RWPE2 (cell line): ENCODE measurements at regions not wholly inside any gene's neighbourhood (a gene's known extent, or its start where the extent isn't known, plus 50 kb on each side); places are given as distances from the start of the nearest gene placed in this dataset.

Experiments
- ATAC-seq: fragments of 200-7000 bp; cut with Tn5 transposase; 3 replicates; pipeline ENCODE4 v1.9.1; 2021; ENCODE audit warnings: low read depth
- DNase-seq: peaks from one replicate; pipeline ENCODE4 v3.0.0-alpha.2; 2020; ENCODE audit warnings: low spot score
- H3K27ac ChIP-seq: fragments of 450-650 bp; 2 replicates; pipeline ENCODE4 v1.5.1; 2017; ENCODE audit warnings: mild to moderate bottlenecking; ENCODE audit not compliant: poor library complexity, severe bottlenecking
- H3K27me3 ChIP-seq: fragments of 250-450 bp; sonication (Bioruptor Pico); 2 replicates; pipeline ENCODE4 v1.5.1; 2021; ENCODE audit warnings: mild to moderate bottlenecking, moderate library complexity; ENCODE audit not compliant: insufficient read depth, poor library complexity, severe bottlenecking
- H3K36me3 ChIP-seq: fragments of 250-450 bp; sonication (Bioruptor Pico); 2 replicates; pipeline ENCODE4 v1.5.1; 2020; ENCODE audit warnings: low read depth, mild to moderate bottlenecking, moderate library complexity
- H3K4me1 ChIP-seq: fragments of 250-450 bp; sonication (Bioruptor Pico); 2 replicates; pipeline ENCODE4 v1.5.1; 2021; ENCODE audit warnings: mild to moderate bottlenecking, moderate library complexity; ENCODE audit not compliant: insufficient read depth, poor library complexity, severe bottlenecking
- H3K4me3 ChIP-seq: fragments of 250-450 bp; sonication (Bioruptor Pico); 2 replicates; pipeline ENCODE4 v1.5.1; 2021; ENCODE audit warnings: mild to moderate bottlenecking, moderate library complexity; ENCODE audit not compliant: severe bottlenecking
- H3K9me3 ChIP-seq: fragments of 250-450 bp; sonication (Bioruptor Pico); 2 replicates; pipeline ENCODE4 v1.5.1; 2021; ENCODE audit warnings: mild to moderate bottlenecking, moderate library complexity; ENCODE audit not compliant: severe bottlenecking
- TF ChIP-seq, protein P1 (sequence below): fragments of 450-650 bp; IDR thresholded peaks from one replicate; pipeline ENCODE4 v1.5.1; 2017; ENCODE audit warnings: mild to moderate bottlenecking, moderate library complexity; ENCODE audit not compliant: poor library complexity, severe bottlenecking

DNA sequence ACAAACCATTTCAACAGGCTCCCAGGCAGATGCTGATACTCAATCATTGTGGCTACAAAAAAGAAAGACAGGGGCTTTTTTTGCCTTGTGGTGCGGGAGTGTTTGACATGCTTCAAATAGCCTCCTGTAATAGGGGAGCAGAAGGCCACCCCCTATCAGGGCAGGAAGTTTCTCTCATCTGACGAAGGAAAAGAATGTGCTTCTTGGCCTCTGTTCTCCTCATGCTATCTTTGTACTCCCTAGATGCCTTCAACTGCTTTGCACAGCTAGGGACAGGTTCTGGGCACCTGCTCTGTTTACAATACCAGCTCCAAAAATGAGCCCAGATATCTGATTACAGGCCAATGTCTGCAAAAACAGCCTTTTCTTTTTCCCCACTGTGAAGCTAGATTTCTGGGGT, 391.1 kb downstream of the STIM2 start:
- Histone ChIP-seq H3K4me1 (no peaks in the 10 kb centered on the region), H3K9me3 (no peaks in the 10 kb centered on the region), H3K27me3 (no peaks in the 10 kb centered on the region), H3K36me3 (no peaks in the 10 kb centered on the region), H3K4me3 (no peak overlapping the region), H3K27ac (no peak overlapping the region)
- TF ChIP-seq, protein P1, sequence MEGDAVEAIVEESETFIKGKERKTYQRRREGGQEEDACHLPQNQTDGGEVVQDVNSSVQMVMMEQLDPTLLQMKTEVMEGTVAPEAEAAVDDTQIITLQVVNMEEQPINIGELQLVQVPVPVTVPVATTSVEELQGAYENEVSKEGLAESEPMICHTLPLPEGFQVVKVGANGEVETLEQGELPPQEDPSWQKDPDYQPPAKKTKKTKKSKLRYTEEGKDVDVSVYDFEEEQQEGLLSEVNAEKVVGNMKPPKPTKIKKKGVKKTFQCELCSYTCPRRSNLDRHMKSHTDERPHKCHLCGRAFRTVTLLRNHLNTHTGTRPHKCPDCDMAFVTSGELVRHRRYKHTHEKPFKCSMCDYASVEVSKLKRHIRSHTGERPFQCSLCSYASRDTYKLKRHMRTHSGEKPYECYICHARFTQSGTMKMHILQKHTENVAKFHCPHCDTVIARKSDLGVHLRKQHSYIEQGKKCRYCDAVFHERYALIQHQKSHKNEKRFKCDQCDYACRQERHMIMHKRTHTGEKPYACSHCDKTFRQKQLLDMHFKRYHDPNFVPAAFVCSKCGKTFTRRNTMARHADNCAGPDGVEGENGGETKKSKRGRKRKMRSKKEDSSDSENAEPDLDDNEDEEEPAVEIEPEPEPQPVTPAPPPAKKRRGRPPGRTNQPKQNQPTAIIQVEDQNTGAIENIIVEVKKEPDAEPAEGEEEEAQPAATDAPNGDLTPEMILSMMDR, result no peak
- ATAC-seq (no peak), DNase-seq (no peak)

DNA sequence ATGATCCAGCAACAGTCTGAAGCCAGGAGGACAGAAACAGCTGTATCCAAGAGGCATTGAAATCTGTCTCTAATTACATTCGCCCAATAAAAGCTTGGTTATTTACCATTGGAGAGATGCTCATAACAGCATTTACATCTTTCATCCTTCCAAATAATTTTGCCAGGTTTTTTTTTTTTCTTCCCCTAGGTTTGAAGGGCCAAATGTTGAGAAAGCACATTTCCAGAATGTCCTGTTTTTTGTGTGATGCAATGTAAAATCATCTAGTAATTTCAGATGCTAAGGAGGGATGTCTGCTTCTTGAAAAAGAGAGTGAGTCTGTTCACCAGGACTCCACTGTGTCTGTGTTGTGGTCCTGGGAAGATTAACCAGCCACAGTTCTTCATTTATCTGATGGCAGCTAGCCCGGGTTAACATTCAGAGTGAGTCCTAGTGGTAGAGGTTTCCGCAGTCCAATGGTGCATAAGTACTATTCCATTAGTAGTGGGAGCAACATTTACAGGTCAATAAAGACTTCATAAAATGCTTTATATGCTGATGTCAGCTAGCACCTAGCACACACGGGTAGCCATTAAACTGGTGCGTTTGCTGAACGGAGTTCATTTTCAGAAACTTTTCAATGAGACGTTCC, 406.8 kb downstream of the STIM2 start:
- no peak overlapping the region for H3K27ac ChIP-seq
- DNase-seq (no peak), ATAC-seq (no peak)
- no peak overlapping the region for H3K4me3 ChIP-seq
- no peaks in the 10 kb centered on the region for H3K9me3 ChIP-seq
- no peaks in the 10 kb centered on the region for H3K27me3 ChIP-seq
- no peaks in the 10 kb centered on the region for H3K36me3 ChIP-seq
- TF ChIP-seq, protein P1, result no peak
- no peaks in the 10 kb centered on the region for H3K4me1 ChIP-seq

DNA sequence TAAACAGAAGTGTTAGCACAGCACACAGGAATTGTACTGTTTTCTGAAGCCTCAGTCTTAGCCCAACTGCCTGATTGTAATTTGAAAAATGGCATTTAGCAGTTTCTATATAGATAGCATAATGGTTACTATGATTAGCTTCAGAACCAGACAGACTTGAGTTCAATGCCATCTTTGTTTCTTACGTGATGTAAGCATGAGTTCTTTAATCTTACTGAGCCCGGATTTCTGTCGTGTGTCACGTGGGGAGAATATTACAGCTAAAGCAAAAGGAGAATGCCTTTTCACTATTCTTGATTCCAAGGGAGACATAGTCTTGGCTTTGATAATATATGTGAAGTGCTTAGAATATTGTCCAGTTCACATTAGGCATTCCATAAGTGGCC, 407.3 kb downstream of the STIM2 start:
- H3K4me1 ChIP-seq, result no peaks in the 10 kb centered on the region
- TF ChIP-seq, protein P1, result no peak
- ATAC-seq (no peak), DNase-seq (no peak)
- H3K4me3 ChIP-seq, result no peak overlapping the region
- no peak overlapping the region for H3K27ac ChIP-seq
- no peaks in the 10 kb centered on the region for H3K27me3 ChIP-seq
- H3K36me3 ChIP-seq, result no peaks in the 10 kb centered on the region
- H3K9me3 ChIP-seq, result no peaks in the 10 kb centered on the region

DNA sequence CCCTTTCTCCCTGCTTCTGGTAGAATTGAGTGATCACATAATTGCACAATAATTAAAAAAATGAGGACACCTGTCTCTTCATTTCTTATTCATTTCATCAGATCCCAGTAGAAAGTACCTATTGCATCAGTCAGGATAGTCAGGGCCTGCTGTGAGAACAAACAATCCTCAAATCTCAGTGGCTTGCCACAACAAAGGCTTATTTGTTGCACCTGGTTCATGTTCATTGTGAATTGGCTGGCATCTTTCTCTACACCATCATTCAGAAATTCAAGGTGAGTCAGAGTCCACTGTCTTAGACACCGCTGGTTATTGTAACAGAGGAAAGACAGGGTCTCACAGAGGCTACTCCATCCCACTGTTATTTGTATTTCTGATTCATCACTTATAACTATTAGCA, 409.8 kb downstream of the STIM2 start:
- Histone ChIP-seq H3K27me3 (no peaks in the 10 kb centered on the region), H3K27ac (no peak overlapping the region), H3K36me3 (no peaks in the 10 kb centered on the region), H3K4me3 (no peak overlapping the region), H3K4me1 (no peaks in the 10 kb centered on the region), H3K9me3 (no peaks in the 10 kb centered on the region)
- DNase-seq (no peak), ATAC-seq (peak; percentile 86)
- TF ChIP-seq, protein P1, result no peak

DNA sequence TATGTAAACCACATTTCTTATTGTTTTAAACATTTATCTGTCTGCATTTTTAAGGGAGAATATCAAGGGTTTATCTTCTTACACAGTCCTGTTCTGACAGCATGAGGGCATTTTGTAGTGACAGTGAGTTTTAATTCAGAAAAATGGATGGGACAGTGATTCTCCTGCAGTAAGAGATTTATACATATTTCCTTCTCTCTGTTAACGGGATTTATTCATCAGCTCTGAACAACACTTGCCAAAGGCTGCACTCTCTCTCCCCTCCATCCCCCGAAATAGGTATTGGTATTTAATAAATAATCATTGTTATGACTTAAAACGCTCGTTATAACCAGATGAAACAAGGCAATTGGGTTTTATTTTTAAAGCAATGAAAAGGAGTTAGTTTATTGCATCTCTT, 410.9 kb downstream of the STIM2 start:
- TF ChIP-seq, protein P1, result no peak
- Histone ChIP-seq H3K4me3 (no peak overlapping the region), H3K9me3 (no peaks in the 10 kb centered on the region), H3K4me1 (no peaks in the 10 kb centered on the region), H3K27me3 (no peaks in the 10 kb centered on the region), H3K36me3 (no peaks in the 10 kb centered on the region), H3K27ac (no peak overlapping the region)
- ATAC-seq (no peak), DNase-seq (no peak)
